Kidney epithelial cell (primary cell): ENCODE measurements at regions not wholly inside any gene's neighbourhood (a gene's known extent, or its start where the extent isn't known, plus 50 kb on each side); places are given as distances from the start of the nearest gene placed in this dataset.

Experiments used
- DNase-seq: peaks from one replicate; pipeline ENCODE4 v3.0.0-alpha.2; 2010; ENCODE audit warnings: low read depth
- H3K27me3 ChIP-seq: 2 replicates; pipeline ENCODE4 v1.6.0; 2011; ENCODE audit warnings: low read length; ENCODE audit not compliant: control insufficient read depth, insufficient read depth
- H3K36me3 ChIP-seq: 2 replicates; pipeline ENCODE4 v1.5.1; 2011; ENCODE audit warnings: low read length; ENCODE audit not compliant: control insufficient read depth, insufficient read depth
- H3K4me3 ChIP-seq: 2 replicates; pipeline ENCODE4 v1.5.1; 2011; ENCODE audit warnings: low read depth, mild to moderate bottlenecking, control low read depth, low read length
- TF ChIP-seq, protein P1 (sequence below): IDR thresholded peaks from 2 replicates; pipeline ENCODE4 v1.5.1; 2011; ENCODE audit warnings: mild to moderate bottlenecking, moderate library complexity, low read length, control low read depth, inconsistent platforms; ENCODE audit not compliant: insufficient read depth, poor library complexity, severe bottlenecking

DNA sequence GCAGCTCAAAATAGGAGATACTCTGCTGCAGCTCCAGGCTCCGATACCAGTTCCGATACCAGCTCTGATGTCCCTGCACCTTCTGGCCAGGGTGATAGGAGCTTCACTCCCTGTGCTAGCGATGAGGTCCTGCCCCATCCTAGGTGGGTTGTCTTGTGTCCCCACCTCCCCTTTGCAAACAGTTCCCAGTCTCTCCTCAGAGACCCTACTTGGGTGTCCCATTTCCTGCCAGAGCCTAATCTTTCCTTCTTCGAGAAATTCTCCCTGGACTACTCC lies 62.7 kb upstream of the NANOS1 start:
- TF ChIP-seq, protein P1, sequence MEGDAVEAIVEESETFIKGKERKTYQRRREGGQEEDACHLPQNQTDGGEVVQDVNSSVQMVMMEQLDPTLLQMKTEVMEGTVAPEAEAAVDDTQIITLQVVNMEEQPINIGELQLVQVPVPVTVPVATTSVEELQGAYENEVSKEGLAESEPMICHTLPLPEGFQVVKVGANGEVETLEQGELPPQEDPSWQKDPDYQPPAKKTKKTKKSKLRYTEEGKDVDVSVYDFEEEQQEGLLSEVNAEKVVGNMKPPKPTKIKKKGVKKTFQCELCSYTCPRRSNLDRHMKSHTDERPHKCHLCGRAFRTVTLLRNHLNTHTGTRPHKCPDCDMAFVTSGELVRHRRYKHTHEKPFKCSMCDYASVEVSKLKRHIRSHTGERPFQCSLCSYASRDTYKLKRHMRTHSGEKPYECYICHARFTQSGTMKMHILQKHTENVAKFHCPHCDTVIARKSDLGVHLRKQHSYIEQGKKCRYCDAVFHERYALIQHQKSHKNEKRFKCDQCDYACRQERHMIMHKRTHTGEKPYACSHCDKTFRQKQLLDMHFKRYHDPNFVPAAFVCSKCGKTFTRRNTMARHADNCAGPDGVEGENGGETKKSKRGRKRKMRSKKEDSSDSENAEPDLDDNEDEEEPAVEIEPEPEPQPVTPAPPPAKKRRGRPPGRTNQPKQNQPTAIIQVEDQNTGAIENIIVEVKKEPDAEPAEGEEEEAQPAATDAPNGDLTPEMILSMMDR = no peak
- Histone ChIP-seq H3K27me3 (peaks cover 2% of the 10 kb centered on the region), H3K4me3 (no peak overlapping the region), H3K36me3 (no peaks in the 10 kb centered on the region)
- no peak for DNase-seq

DNA sequence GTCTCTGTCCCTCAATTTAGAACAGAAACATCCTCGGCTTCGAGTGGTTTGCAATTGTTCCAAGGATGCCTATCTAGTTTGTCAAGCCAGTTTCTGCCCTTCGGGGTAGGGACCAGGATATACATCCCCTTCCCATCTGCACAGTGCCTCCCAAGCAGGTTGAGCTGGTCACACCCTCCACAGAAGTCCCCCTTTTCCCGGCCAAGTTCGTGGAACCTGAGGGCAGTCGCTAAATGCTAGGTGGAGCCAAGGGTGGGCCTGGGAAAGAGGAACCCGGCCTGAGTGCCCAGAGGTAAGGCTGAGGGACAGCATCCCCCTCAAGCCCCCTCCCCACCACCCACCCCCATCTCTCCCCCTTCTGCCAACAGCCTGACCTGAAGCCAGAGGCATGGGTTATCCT lies 62.4 kb upstream of the NANOS1 start:
- Histone ChIP-seq H3K4me3 (no peak overlapping the region), H3K36me3 (no peaks in the 10 kb centered on the region), H3K27me3 (peaks cover 2% of the 10 kb centered on the region)
- TF ChIP-seq, protein P1 = no peak
- DNase-seq = no peak

DNA sequence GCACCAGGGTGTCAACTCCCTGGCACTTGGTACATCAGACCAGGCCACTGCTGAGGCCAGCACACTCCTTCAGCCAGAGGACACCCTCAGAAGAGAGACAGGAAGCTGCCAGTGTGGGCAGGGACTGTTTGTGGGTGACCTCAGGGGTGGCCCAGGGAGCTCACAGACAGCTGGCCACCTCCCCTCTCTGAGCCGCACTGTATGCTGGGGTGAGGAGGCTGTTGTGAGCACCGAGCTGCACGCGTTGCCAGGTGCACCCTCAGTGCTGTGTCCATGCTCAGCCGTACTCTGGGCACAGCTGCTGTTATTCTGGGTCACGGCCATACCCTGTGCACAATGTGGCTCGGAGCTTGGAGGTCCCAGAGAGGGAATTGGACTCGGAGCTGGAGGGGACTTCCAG lies 61.5 kb upstream of the NANOS1 start:
- Histone ChIP-seq H3K36me3 (no peaks in the 10 kb centered on the region), H3K4me3 (no peak overlapping the region), H3K27me3 (peaks cover 2% of the 10 kb centered on the region)
- DNase-seq = no peak
- TF ChIP-seq, protein P1 = no peak

DNA sequence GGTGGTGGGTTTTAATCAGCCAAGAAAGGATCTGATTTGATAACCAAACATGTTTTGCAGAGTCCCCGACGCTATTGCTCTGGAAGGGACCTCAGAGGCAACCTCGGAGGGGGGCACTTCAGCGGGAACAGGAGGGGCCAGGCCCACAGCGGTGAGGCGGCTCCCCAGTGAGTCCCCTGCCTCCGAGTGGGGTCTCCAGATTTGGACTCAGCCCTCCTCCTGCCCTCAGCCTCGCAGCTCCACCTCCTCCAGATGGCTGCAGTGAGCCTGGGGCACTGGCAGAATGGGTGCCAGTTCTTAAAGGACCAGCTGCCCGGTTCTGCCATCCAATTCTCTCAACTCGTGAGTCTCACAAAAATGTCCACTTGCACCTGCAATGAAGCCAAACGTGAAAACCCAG lies 61.0 kb upstream of the NANOS1 start:
- Histone ChIP-seq H3K36me3 (no peaks in the 10 kb centered on the region), H3K27me3 (peaks cover 2% of the 10 kb centered on the region), H3K4me3 (no peak overlapping the region)
- TF ChIP-seq, protein P1 = no peak
- DNase-seq = no peak

DNA sequence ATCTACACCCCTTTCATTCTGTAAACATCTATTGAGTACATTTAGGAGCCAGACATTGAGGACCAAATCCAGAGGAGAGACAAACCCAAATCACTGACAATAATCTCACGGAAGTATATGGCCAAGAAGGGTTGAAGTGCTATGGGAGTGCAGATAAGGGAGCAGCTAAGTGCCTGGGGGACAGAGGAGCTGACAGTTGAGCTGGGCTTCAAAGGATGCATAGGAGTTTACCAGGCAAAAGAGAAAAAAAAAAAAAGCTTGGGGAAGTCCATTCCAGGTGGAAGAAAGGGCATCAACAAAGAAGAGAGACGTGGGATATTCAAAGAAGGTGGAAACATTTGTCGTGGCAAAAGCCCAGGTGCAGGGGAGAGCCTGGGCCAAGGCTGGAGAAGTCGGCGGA lies 60.5 kb upstream of the NANOS1 start:
- TF ChIP-seq, protein P1 = no peak
- no peak overlapping the region for H3K4me3 ChIP-seq
- no peaks in the 10 kb centered on the region for H3K36me3 ChIP-seq
- DNase-seq = no peak
- peaks cover 2% of the 10 kb centered on the region for H3K27me3 ChIP-seq

DNA sequence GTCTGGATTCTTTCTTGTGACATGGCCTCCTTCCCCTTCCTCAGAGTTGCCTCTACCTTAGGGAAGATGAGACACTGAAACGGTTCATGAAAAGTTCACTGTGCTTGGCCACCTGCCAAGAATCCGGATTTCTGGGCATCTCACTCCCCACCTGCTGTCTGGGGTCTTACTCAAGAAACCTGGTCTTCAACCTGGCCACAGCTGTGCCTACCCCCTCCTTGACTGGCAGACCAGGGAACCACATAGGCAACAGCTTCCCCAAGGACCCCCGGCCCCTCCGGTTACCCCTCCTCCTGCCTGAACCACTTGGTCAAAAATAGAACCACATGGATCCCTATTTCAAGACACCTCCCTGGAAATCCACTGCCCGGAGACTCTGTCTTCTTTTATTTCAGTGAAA lies 58.7 kb upstream of the NANOS1 start:
- TF ChIP-seq, protein P1 = no peak
- DNase-seq = no peak
- no peaks in the 10 kb centered on the region for H3K36me3 ChIP-seq
- peaks cover 2% of the 10 kb centered on the region for H3K27me3 ChIP-seq
- H3K4me3 ChIP-seq = no peak overlapping the region
